DOHH2 (cell line): ENCODE measurements at regions not wholly inside any gene's neighbourhood (a gene's known extent, or its start where the extent isn't known, plus 50 kb on each side); places are given as distances from the start of the nearest gene placed in this dataset.
"Not testable (repeated sequence)": the region's sequence is repeated elsewhere in the genome, so short reads cannot be mapped to it uniquely, and the experiment has no call there.

Experiments
- H3F3A ChIP-seq: fragments of 200-600 bp; sonication (generic), shearing (Covaris generic); 2 replicates; pipeline ENCODE4 v1.6.0; 2016; ENCODE audit warnings: antibody characterized with exemption, mild to moderate bottlenecking; ENCODE audit not compliant: control insufficient read depth, insufficient read depth
- H3K27ac ChIP-seq: fragments of 200-600 bp; sonication (generic); 2 replicates; pipeline ENCODE4 v1.5.1; 2014; ENCODE audit warnings: low read depth, mild to moderate bottlenecking, low read length, moderate library complexity
- H3K27me3 ChIP-seq: fragments of 200-600 bp; sonication (generic); 2 replicates; pipeline ENCODE4 v1.6.1; 2014; ENCODE audit warnings: mild to moderate bottlenecking, low read length, mixed read lengths; ENCODE audit not compliant: control insufficient read depth
- H3K36me3 ChIP-seq: fragments of 200-600 bp; sonication (generic); 2 replicates; pipeline ENCODE4 v1.6.1; 2014; ENCODE audit warnings: mild to moderate bottlenecking, low read length, moderate library complexity, mixed read lengths; ENCODE audit not compliant: control insufficient read depth
- H3K4me1 ChIP-seq: fragments of 200-600 bp; sonication (generic); 2 replicates; pipeline ENCODE4 v1.6.1; 2014; ENCODE audit warnings: mild to moderate bottlenecking, low read length, mixed read lengths; ENCODE audit not compliant: control insufficient read depth
- H3K4me2 ChIP-seq: fragments of 200-600 bp; sonication (generic); 2 replicates; pipeline ENCODE4 v1.6.0; 2014; ENCODE audit warnings: mild to moderate bottlenecking, low read length, moderate library complexity
- H3K4me3 ChIP-seq: fragments of 200-600 bp; sonication (generic); 2 replicates; pipeline ENCODE4 v1.5.1; 2014; ENCODE audit warnings: mild to moderate bottlenecking, low read length, mixed read lengths
- H3K79me2 ChIP-seq: fragments of 200-600 bp; sonication (generic); 2 replicates; pipeline ENCODE4 v1.6.1; 2014; ENCODE audit warnings: mild to moderate bottlenecking, low read length, mixed read lengths; ENCODE audit not compliant: control insufficient read depth
- H3K9me2 ChIP-seq: fragments of 200-600 bp; sonication (generic); replicated peaks from 2 replicates; pipeline ENCODE4 v1.6.1; 2014; ENCODE audit warnings: mild to moderate bottlenecking, low read length, mixed read lengths; ENCODE audit not compliant: control insufficient read depth
- H3K9me3 ChIP-seq: fragments of 200-600 bp; sonication (generic); 2 replicates; pipeline ENCODE4 v1.6.1; 2014; ENCODE audit warnings: antibody characterized with exemption, low read length, mixed read lengths; ENCODE audit not compliant: control insufficient read depth, insufficient read depth
- H4K20me1 ChIP-seq: fragments of 200-600 bp; sonication (generic); 2 replicates; pipeline ENCODE4 v1.6.0; 2014; ENCODE audit warnings: low read depth, mild to moderate bottlenecking, antibody characterized with exemption, low read length, moderate library complexity; ENCODE audit not compliant: control insufficient read depth, insufficient read depth
- EZH2phosphoT487 ChIP-seq: fragments of 200-600 bp; sonication (generic); IDR thresholded peaks from 2 replicates; pipeline ENCODE4 v1.6.1; 2017; ENCODE audit warnings: borderline replicate concordance, mild to moderate bottlenecking, antibody characterized with exemption, low read length, moderate library complexity, mixed read lengths
- TF ChIP-seq, protein P1 (sequence below): fragments of 200-600 bp; sonication (generic); IDR thresholded peaks from one replicate; pipeline ENCODE4 v1.5.1; 2014; ENCODE audit warnings: antibody characterized with exemption, mild to moderate bottlenecking, low read depth, low read length; ENCODE audit not compliant: poor library complexity, severe bottlenecking

DNA sequence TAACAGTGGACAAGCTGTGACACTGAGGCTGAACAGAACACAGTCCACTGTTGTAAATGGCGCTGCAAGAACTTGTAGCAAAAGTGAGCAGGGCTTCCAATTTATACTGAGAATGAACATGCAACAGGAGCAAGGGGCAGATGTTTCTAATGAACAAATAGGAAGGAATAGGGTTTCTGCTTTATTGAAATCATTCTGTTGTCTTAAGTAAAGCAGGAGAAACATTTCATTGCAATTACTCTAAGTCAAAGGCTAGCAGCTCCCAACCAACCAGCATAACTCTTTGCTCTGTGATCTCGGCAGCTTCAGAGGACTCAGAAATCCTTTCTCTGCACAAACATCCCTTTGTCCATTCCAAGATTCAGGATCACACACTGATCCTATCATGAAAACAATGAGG lies 236.2 kb upstream of the PRSS58 start:
- H3K9me2 ChIP-seq, result no peaks in the 10 kb centered on the region
- no peak overlapping the region for H3K27ac ChIP-seq
- no peak overlapping the region for H3K4me3 ChIP-seq
- H3F3A ChIP-seq, result no peaks in the 10 kb centered on the region
- no peaks in the 10 kb centered on the region for H3K4me1 ChIP-seq
- H3K9me3 ChIP-seq, result no peaks in the 10 kb centered on the region
- H3K27me3 ChIP-seq, result peaks cover 29% of the 10 kb centered on the region
- TF ChIP-seq, protein P1, sequence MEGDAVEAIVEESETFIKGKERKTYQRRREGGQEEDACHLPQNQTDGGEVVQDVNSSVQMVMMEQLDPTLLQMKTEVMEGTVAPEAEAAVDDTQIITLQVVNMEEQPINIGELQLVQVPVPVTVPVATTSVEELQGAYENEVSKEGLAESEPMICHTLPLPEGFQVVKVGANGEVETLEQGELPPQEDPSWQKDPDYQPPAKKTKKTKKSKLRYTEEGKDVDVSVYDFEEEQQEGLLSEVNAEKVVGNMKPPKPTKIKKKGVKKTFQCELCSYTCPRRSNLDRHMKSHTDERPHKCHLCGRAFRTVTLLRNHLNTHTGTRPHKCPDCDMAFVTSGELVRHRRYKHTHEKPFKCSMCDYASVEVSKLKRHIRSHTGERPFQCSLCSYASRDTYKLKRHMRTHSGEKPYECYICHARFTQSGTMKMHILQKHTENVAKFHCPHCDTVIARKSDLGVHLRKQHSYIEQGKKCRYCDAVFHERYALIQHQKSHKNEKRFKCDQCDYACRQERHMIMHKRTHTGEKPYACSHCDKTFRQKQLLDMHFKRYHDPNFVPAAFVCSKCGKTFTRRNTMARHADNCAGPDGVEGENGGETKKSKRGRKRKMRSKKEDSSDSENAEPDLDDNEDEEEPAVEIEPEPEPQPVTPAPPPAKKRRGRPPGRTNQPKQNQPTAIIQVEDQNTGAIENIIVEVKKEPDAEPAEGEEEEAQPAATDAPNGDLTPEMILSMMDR, result no peak
- TF ChIP-seq EZH2phosphoT487, result no peak
- no peak overlapping the region for H3K4me2 ChIP-seq
- H3K36me3 ChIP-seq, result no peaks in the 10 kb centered on the region
- H4K20me1 ChIP-seq, result no peaks in the 10 kb centered on the region
- no peaks in the 10 kb centered on the region for H3K79me2 ChIP-seq

DNA sequence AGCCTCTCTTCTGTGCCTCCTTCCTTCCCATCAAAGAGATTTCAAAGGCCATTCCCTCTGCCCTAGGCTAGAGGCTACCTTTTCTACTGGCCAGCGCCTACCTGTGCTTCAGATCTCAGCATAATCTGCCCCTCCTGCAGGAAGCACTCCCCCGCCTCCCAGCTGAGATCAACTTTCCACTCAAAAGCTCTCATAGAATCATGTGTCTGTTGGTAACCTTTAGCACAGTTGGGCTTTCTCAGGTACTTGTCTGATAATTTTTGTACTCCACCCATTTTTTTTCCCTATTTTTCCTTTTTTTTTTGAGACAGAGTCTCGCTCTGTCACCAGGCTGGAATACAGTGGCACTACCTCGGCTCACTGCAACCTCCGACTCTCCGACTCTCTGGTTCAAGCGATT lies 231.0 kb upstream of the PRSS58 start:
- no peak overlapping the region for H3K4me3 ChIP-seq
- no peak for TF ChIP-seq EZH2phosphoT487
- TF ChIP-seq, protein P1, result no peak
- peaks cover 7% of the 10 kb centered on the region for H3K4me1 ChIP-seq
- H3K9me3 ChIP-seq, result no peaks in the 10 kb centered on the region
- no peak overlapping the region for H3K4me2 ChIP-seq
- no peaks in the 10 kb centered on the region for H4K20me1 ChIP-seq
- no peaks in the 10 kb centered on the region for H3K79me2 ChIP-seq
- no peaks in the 10 kb centered on the region for H3K27me3 ChIP-seq
- H3F3A ChIP-seq, result no peaks in the 10 kb centered on the region
- no peak overlapping the region for H3K27ac ChIP-seq
- no peaks in the 10 kb centered on the region for H3K36me3 ChIP-seq
- H3K9me2 ChIP-seq, result no peaks in the 10 kb centered on the region

DNA sequence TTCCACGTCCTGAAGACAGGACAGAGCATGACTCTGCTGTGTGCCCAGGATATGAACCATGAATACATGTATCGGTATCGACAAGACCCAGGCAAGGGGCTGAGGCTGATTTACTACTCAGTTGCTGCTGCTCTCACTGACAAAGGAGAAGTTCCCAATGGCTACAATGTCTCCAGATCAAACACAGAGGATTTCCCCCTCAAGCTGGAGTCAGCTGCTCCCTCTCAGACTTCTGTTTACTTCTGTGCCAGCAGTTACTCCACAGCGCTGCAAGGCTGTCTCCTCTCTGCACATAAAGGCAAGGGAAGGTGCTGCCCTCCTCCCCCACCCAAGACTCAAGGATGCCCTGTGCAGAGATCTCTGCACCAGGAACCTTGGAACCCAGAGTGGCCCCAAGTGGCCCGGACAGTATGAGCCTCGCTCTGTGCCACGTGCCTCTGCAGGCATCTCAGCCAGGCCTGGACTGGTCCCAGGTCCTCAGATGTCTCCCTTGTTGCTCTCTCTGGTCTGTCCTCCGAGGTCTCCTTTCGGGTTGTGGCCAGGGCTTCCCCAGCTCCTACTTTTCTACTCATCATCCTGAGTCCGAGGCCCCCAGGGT lies 230.3 kb upstream of the PRSS58 start:
- Histone ChIP-seq H3K79me2 (no peaks in the 10 kb centered on the region), H3F3A (no peaks in the 10 kb centered on the region), H3K4me3 (no peak overlapping the region), H3K27me3 (no peaks in the 10 kb centered on the region), H4K20me1 (no peaks in the 10 kb centered on the region), H3K4me2 (no peak overlapping the region), H3K9me2 (no peaks in the 10 kb centered on the region), H3K4me1 (peaks cover 7% of the 10 kb centered on the region), H3K27ac (no peak overlapping the region), H3K36me3 (no peaks in the 10 kb centered on the region), H3K9me3 (no peaks in the 10 kb centered on the region)
- no peak for TF ChIP-seq EZH2phosphoT487
- TF ChIP-seq, protein P1, result no peak

DNA sequence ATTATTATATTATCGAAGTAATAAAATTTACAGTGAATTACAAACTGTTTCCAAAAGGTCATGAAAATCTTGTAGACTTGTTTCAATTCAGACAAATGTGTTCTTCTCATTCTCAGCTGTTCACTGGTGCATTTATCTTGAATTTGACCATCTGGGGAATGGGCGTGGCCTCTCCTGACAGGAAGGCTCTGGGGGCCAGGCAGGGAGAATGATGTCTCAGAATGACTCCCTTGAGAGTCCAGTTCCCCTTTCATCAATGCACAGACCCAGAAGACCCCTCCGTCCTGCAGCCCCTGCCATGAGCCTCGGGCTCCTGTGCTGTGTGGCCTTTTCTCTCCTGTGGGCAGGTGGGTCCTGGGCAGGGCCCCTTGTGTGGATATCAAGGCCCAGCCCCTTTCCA lies 229.7 kb upstream of the PRSS58 start:
- not testable (repeated sequence) for H3K4me2 ChIP-seq, H3K4me3 ChIP-seq, H3K36me3 ChIP-seq

More for the DNA sequence above, 229.7 kb upstream of the PRSS58 start:
- not testable (repeated sequence) for H3K27ac ChIP-seq, H4K20me1 ChIP-seq, H3K79me2 ChIP-seq, H3K9me2 ChIP-seq, H3K9me3 ChIP-seq, H3F3A ChIP-seq, H3K4me1 ChIP-seq, H3K27me3 ChIP-seq
